ENCODE measurements at regions not wholly inside any gene's neighbourhood (a gene's known extent, or its start where the extent isn't known, plus 50 kb on each side); places are given as distances from the start of the nearest gene placed in this dataset.

GRCh38 chr2:53403792-53404413, 363.7 kb upstream of the CHAC2 start:
- Mint-ChIP-seq H3K27me3 (peaks cover 0 to 2% of the 10 kb centered on the region in 2 donors), H3K36me3 (no peaks in the 10 kb centered on the region), H3K27ac (no peak overlapping the region), H3K9me3 (peaks cover 0 to 8% (median 1%) of the 10 kb centered on the region in 5 donors), H3K4me3 (no peak overlapping the region), H3K4me1 (no peaks in the 10 kb centered on the region)
- Histone ChIP-seq H3K4me1 (ENCODE audit: insufficient read depth, low read length) (no peaks in the 10 kb centered on the region), H3K27me3 (ENCODE audit: insufficient read depth, low read length, poor library complexity, severe bottlenecking) (no peaks in the 10 kb centered on the region), H3K36me3 (ENCODE audit: insufficient read depth, low read length) (no peaks in the 10 kb centered on the region), H3K27ac (ENCODE audit: low read depth, low read length) (no peak overlapping the region), H3K4me3 (ENCODE audit: low read length) (no peak overlapping the region), H3K9me3 (ENCODE audit: low read length) (no peaks in the 10 kb centered on the region)
- POLR2A ChIA-PET, result no interaction called here
- DNase-seq, result no peak
- CTCF ChIA-PET, result no interaction called here

GRCh38 chr2:53397085-53397484, 370.5 kb upstream of the CHAC2 start:
- Histone ChIP-seq H3K4me1 (ENCODE audit: insufficient read depth, low read length) (no peaks in the 10 kb centered on the region), H3K36me3 (ENCODE audit: insufficient read depth, low read length) (no peaks in the 10 kb centered on the region), H3K4me3 (ENCODE audit: low read length) (no peak overlapping the region), H3K27me3 (ENCODE audit: insufficient read depth, low read length, poor library complexity, severe bottlenecking) (no peaks in the 10 kb centered on the region), H3K9me3 (ENCODE audit: low read length) (no peaks in the 10 kb centered on the region), H3K27ac (ENCODE audit: low read depth, low read length) (no peak overlapping the region)
- no peak overlapping the region for H3K27ac Mint-ChIP-seq
- H3K9me3 Mint-ChIP-seq, result peaks cover 0 to 9% (median 4%) of the 10 kb centered on the region in 5 donors
- H3K4me3 Mint-ChIP-seq, result no peak overlapping the region
- no peaks in the 10 kb centered on the region for H3K36me3 Mint-ChIP-seq
- no peaks in the 10 kb centered on the region for H3K27me3 Mint-ChIP-seq
- CTCF ChIA-PET, result no interaction called here
- H3K4me1 Mint-ChIP-seq, result no peaks in the 10 kb centered on the region
- no peak for DNase-seq
- POLR2A ChIA-PET, result no interaction called here

- Histone ChIP-seq H3K4me1 (ENCODE audit: insufficient read depth, low read length) (no peaks in the 10 kb centered on the region), H3K27me3 (ENCODE audit: insufficient read depth, low read length, poor library complexity, severe bottlenecking) (no peaks in the 10 kb centered on the region), H3K27ac (ENCODE audit: low read depth, low read length) (no peak overlapping the region), H3K4me3 (ENCODE audit: low read length) (no peak overlapping the region), H3K36me3 (ENCODE audit: insufficient read depth, low read length) (no peaks in the 10 kb centered on the region), H3K9me3 (ENCODE audit: low read length) (no peaks in the 10 kb centered on the region)
- POLR2A ChIA-PET, result no interaction called here
- Mint-ChIP-seq H3K27me3 (peaks cover 0 to 4% of the 10 kb centered on the region in 2 donors), H3K4me1 (no peaks in the 10 kb centered on the region), H3K36me3 (no peaks in the 10 kb centered on the region), H3K27ac (no peak overlapping the region), H3K9me3 (peaks cover 0 to 4% (median 0%) of the 10 kb centered on the region in 5 donors), H3K4me3 (no peak overlapping the region)
- CTCF ChIA-PET, result no interaction called here
- DNase-seq, result no peak
These were observed 386.3 kb upstream of the CHAC2 start for GRCh38 chr2:53381271-53381670.

GRCh38 chr2:53379547-53379946, 388.1 kb upstream of the CHAC2 start:
- no peaks in the 10 kb centered on the region for H3K36me3 Mint-ChIP-seq
- no peaks in the 10 kb centered on the region for H3K27me3 ChIP-seq (ENCODE audit: insufficient read depth, low read length, poor library complexity, severe bottlenecking)
- H3K4me1 Mint-ChIP-seq, result no peaks in the 10 kb centered on the region

DNA sequence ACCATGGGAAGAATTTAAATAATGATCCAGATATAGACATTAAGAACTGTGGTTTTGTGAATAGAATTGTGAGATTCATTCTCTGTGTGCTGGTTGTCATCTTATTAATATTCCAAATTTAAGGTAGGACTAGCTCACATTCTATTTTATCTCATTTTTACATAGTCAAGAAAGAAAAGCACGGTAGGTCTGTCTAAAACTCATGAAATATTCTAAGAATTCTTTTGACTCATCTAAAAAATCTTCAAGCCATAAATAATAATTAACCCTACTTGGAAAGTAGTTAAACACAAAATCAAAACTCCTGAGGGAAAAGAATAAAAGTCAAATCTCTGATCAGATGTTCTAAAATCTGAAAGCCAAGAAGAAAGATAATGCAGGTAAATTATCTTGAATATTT, 388.8 kb upstream of the CHAC2 start:
- Histone ChIP-seq H3K36me3 (ENCODE audit: insufficient read depth, low read length) (no peaks in the 10 kb centered on the region), H3K4me3 (ENCODE audit: low read length) (no peak overlapping the region), H3K27me3 (ENCODE audit: insufficient read depth, low read length, poor library complexity, severe bottlenecking) (no peaks in the 10 kb centered on the region), H3K27ac (ENCODE audit: low read depth, low read length) (no peak overlapping the region), H3K9me3 (ENCODE audit: low read length) (no peaks in the 10 kb centered on the region), H3K4me1 (ENCODE audit: insufficient read depth, low read length) (no peaks in the 10 kb centered on the region)
- POLR2A ChIA-PET, result no interaction called here
- H3K4me3 Mint-ChIP-seq, result no peak overlapping the region
- H3K9me3 Mint-ChIP-seq, result peaks cover 0 to 8% (median 0%) of the 10 kb centered on the region in 5 donors
- CTCF ChIA-PET, result no interaction called here
- peaks cover 0 to 4% of the 10 kb centered on the region in 2 donors for H3K27me3 Mint-ChIP-seq
- no peak for DNase-seq
- H3K4me1 Mint-ChIP-seq, result no peaks in the 10 kb centered on the region
- H3K36me3 Mint-ChIP-seq, result no peaks in the 10 kb centered on the region
- H3K27ac Mint-ChIP-seq, result no peak overlapping the region

More at GRCh38 chr2:53379547-53379946, 388.1 kb upstream of the CHAC2 start:
- no peak for DNase-seq
- no peak overlapping the region for H3K27ac Mint-ChIP-seq
- POLR2A ChIA-PET, result no interaction called here
- peaks cover 0 to 4% of the 10 kb centered on the region in 2 donors for H3K27me3 Mint-ChIP-seq
- H3K4me3 Mint-ChIP-seq, result no peak overlapping the region
- H3K9me3 Mint-ChIP-seq, result peaks cover 0 to 8% (median 0%) of the 10 kb centered on the region in 5 donors
- no peak overlapping the region for H3K4me3 ChIP-seq (ENCODE audit: low read length)
- H3K4me1 ChIP-seq (ENCODE audit: insufficient read depth, low read length), result no peaks in the 10 kb centered on the region
- CTCF ChIA-PET, result no interaction called here
- no peak overlapping the region for H3K27ac ChIP-seq (ENCODE audit: low read depth, low read length)
- H3K9me3 ChIP-seq (ENCODE audit: low read length), result no peaks in the 10 kb centered on the region
- H3K36me3 ChIP-seq (ENCODE audit: insufficient read depth, low read length), result no peaks in the 10 kb centered on the region

GRCh38 chr2:53373126-53373525, 394.5 kb upstream of the CHAC2 start:
- no peaks in the 10 kb centered on the region for H3K27me3 ChIP-seq (ENCODE audit: insufficient read depth, low read length, poor library complexity, severe bottlenecking)
- H3K9me3 ChIP-seq (ENCODE audit: low read length), result no peaks in the 10 kb centered on the region
- no peak overlapping the region for H3K4me3 ChIP-seq (ENCODE audit: low read length)
- Mint-ChIP-seq H3K4me1 (no peaks in the 10 kb centered on the region), H3K27me3 (peaks cover 0 to 1% of the 10 kb centered on the region in 2 donors), H3K36me3 (no peaks in the 10 kb centered on the region), H3K9me3 (peaks cover 0 to 8% (median 0%) of the 10 kb centered on the region in 5 donors), H3K27ac (no peak overlapping the region), H3K4me3 (no peak overlapping the region)
- ChIA-PET CTCF (no interaction called here), POLR2A (no interaction called here)
- no peak overlapping the region for H3K27ac ChIP-seq (ENCODE audit: low read depth, low read length)
- DNase-seq, result no peak
- no peaks in the 10 kb centered on the region for H3K4me1 ChIP-seq (ENCODE audit: insufficient read depth, low read length)
- no peaks in the 10 kb centered on the region for H3K36me3 ChIP-seq (ENCODE audit: insufficient read depth, low read length)

DNA sequence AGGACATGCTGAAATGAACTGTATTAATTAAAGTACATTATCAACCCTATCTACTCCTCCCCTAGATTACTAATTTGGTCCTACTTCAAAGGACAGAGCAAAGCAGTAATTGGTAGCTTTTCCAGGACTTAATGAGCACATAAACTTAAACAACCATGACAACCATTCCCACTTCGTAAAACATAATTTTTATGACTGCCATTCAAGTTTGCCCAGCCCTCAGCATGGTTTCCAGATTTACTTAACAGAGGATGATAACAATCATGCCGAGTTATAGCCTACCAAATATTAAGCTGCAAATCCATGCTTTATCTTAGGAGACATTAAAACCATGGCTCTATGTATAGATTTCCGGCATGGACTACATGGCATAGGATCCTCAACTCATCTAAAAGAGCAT, 401.1 kb upstream of the CHAC2 start:
- H3K9me3 ChIP-seq (ENCODE audit: low read length), result no peaks in the 10 kb centered on the region
- no peaks in the 10 kb centered on the region for H3K27me3 ChIP-seq (ENCODE audit: insufficient read depth, low read length, poor library complexity, severe bottlenecking)
- H3K27ac ChIP-seq (ENCODE audit: low read depth, low read length), result no peak overlapping the region
- ChIA-PET POLR2A (no interaction called here), CTCF (no interaction called here)
- H3K4me1 ChIP-seq (ENCODE audit: insufficient read depth, low read length), result no peaks in the 10 kb centered on the region
- no peak overlapping the region for H3K4me3 ChIP-seq (ENCODE audit: low read length)
- Mint-ChIP-seq H3K36me3 (no peaks in the 10 kb centered on the region), H3K4me3 (no peak overlapping the region), H3K9me3 (peaks cover 0 to 8% (median 4%) of the 10 kb centered on the region in 5 donors), H3K4me1 (no peaks in the 10 kb centered on the region), H3K27me3 (peaks cover 0 to 1% of the 10 kb centered on the region in 2 donors), H3K27ac (no peak overlapping the region)
- H3K36me3 ChIP-seq (ENCODE audit: insufficient read depth, low read length), result no peaks in the 10 kb centered on the region
- no peak for DNase-seq

DNA sequence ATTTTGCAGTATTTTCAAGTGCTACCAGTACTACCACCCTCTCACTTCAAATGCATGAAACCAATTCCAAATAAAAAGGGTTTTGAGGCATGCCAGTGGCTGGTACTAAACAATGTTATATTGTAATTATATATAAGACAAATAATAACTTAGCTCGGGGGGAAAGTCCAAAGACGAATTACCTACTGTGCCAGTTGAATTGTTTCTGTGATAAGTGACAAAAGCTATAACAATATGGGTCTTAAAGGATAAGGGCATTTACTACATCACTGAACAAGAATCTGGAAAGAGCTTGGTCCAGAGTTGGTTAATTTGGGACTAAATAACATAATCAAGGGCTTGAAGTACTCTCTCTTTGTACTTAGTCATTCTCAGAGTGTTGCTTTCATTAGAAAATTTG, 404.7 kb upstream of the CHAC2 start:
- Mint-ChIP-seq H3K9me3 (peaks cover 0 to 23% (median 11%) of the 10 kb centered on the region in 5 donors), H3K36me3 (no peaks in the 10 kb centered on the region), H3K27ac (no peak overlapping the region), H3K27me3 (no peaks in the 10 kb centered on the region), H3K4me1 (no peaks in the 10 kb centered on the region), H3K4me3 (no peak overlapping the region)
- CTCF ChIA-PET, result no interaction called here
- Histone ChIP-seq H3K36me3 (ENCODE audit: insufficient read depth, low read length) (no peaks in the 10 kb centered on the region), H3K4me3 (ENCODE audit: low read length) (no peak overlapping the region), H3K4me1 (ENCODE audit: insufficient read depth, low read length) (no peaks in the 10 kb centered on the region), H3K27ac (ENCODE audit: low read depth, low read length) (no peak overlapping the region), H3K27me3 (ENCODE audit: insufficient read depth, low read length, poor library complexity, severe bottlenecking) (no peaks in the 10 kb centered on the region), H3K9me3 (ENCODE audit: low read length) (no peaks in the 10 kb centered on the region)
- DNase-seq, result no peak
- POLR2A ChIA-PET, result no interaction called here

Data from CD8-positive, alpha-beta memory T cell (primary cell).